OCI-LY1 (cell line): ENCODE measurements at regions not wholly inside any gene's neighbourhood (a gene's known extent, or its start where the extent isn't known, plus 50 kb on each side); places are given as distances from the start of the nearest gene placed in this dataset.

ENCODE experiments used
- EZH2 ChIP-seq: fragments of 200-600 bp; sonication (generic), shearing (Covaris generic); IDR thresholded peaks from 2 replicates; pipeline ENCODE4 v1.8.0; 2017; ENCODE audit warnings: borderline replicate concordance, mixed run types, mild to moderate bottlenecking, antibody characterized with exemption, low read length, moderate library complexity, mixed read lengths
- TF ChIP-seq, protein P1 (sequence below): fragments of 200-600 bp; sonication (generic), shearing (Covaris generic); IDR thresholded peaks from 2 replicates; pipeline ENCODE4 v1.5.1; 2017; ENCODE audit warnings: mild to moderate bottlenecking, antibody characterized with exemption, low read length, moderate library complexity, mixed read lengths

DNA sequence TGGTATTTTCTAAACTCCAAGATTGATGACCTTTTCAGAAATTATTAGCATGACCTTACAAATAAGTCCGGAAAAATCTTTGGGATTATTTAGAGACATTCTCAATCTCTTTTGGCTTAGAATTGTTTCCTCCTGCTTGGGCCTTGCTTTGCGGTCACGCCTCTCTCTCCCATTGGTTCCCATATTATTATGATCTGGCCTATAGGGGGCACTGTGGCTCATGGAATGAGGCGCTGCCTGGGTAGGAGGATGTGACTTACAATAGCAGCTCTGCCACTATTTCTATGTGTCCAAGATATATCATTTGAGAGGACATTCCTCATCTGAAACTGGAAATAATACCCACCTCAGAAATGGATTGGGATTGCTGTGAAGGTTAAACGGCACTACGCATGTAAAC lies 464.9 kb downstream of the MFSD1 start:
- TF ChIP-seq EZH2 = no peak
- TF ChIP-seq, protein P1, sequence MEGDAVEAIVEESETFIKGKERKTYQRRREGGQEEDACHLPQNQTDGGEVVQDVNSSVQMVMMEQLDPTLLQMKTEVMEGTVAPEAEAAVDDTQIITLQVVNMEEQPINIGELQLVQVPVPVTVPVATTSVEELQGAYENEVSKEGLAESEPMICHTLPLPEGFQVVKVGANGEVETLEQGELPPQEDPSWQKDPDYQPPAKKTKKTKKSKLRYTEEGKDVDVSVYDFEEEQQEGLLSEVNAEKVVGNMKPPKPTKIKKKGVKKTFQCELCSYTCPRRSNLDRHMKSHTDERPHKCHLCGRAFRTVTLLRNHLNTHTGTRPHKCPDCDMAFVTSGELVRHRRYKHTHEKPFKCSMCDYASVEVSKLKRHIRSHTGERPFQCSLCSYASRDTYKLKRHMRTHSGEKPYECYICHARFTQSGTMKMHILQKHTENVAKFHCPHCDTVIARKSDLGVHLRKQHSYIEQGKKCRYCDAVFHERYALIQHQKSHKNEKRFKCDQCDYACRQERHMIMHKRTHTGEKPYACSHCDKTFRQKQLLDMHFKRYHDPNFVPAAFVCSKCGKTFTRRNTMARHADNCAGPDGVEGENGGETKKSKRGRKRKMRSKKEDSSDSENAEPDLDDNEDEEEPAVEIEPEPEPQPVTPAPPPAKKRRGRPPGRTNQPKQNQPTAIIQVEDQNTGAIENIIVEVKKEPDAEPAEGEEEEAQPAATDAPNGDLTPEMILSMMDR = peak; percentile 80
